BE2C (cell line): ENCODE measurements at regions not wholly inside any gene's neighbourhood (a gene's known extent, or its start where the extent isn't known, plus 50 kb on each side); places are given as distances from the start of the nearest gene placed in this dataset.

Source experiments
- DNase-seq: peaks from one replicate; pipeline ENCODE4 v3.0.0-alpha.2; 2020
- H3K27me3 ChIP-seq: fragments of 250-450 bp; sonication (Bioruptor Pico); 2 replicates; pipeline ENCODE4 v1.5.1; 2020; ENCODE audit warnings: mild to moderate bottlenecking
- H3K36me3 ChIP-seq: fragments of 250-450 bp; sonication (Bioruptor Pico); 2 replicates; pipeline ENCODE4 v1.5.1; 2020; ENCODE audit warnings: mild to moderate bottlenecking
- H3K4me1 ChIP-seq: fragments of 250-450 bp; sonication (Bioruptor Pico); 2 replicates; pipeline ENCODE4 v1.5.1; 2020
- H3K4me3 ChIP-seq: 2 replicates; pipeline ENCODE4 v1.5.1; 2011; ENCODE audit warnings: low read depth, low read length
- H3K9me3 ChIP-seq: fragments of 250-450 bp; sonication (Bioruptor Pico); 2 replicates; pipeline ENCODE4 v1.5.1; 2020
- CTCF ChIP-seq: IDR thresholded peaks from 2 replicates; pipeline ENCODE4 v1.5.1; 2012; ENCODE audit warnings: mild to moderate bottlenecking, low read depth, low read length

- H3K4me3 ChIP-seq = no peak overlapping the region
- no peaks in the 10 kb centered on the region for H3K27me3 ChIP-seq
- DNase-seq = no peak
- no peaks in the 10 kb centered on the region for H3K36me3 ChIP-seq
- TF ChIP-seq CTCF = no peak
- no peaks in the 10 kb centered on the region for H3K4me1 ChIP-seq
- no peaks in the 10 kb centered on the region for H3K9me3 ChIP-seq
Observed at GRCh38 chr15:38864827-38865581, 300.4 kb upstream of the RASGRP1 start.

GRCh38 chr15:38867556-38867955 is 302.9 kb upstream of the RASGRP1 start:
- Histone ChIP-seq H3K4me1 (no peaks in the 10 kb centered on the region), H3K27me3 (no peaks in the 10 kb centered on the region)
- no peak for DNase-seq

GRCh38 chr15:38868326-38869114 is 303.9 kb upstream of the RASGRP1 start:
- no peaks in the 10 kb centered on the region for H3K27me3 ChIP-seq
- H3K9me3 ChIP-seq = peaks cover 2% of the 10 kb centered on the region; the same call in 1 of the 2 replicates
- H3K4me1 ChIP-seq = no peaks in the 10 kb centered on the region
- DNase-seq = no peak
- H3K36me3 ChIP-seq = no peaks in the 10 kb centered on the region
- TF ChIP-seq CTCF = no peak
- H3K4me3 ChIP-seq = no peak overlapping the region

More at GRCh38 chr15:38867556-38867955, 302.9 kb upstream of the RASGRP1 start:
- Histone ChIP-seq H3K36me3 (no peaks in the 10 kb centered on the region), H3K9me3 (peaks cover 2% of the 10 kb centered on the region; the same call in 1 of the 2 replicates), H3K4me3 (no peak overlapping the region)
- TF ChIP-seq CTCF = no peak

- H3K27me3 ChIP-seq = no peaks in the 10 kb centered on the region
- H3K9me3 ChIP-seq = peaks cover 2% of the 10 kb centered on the region; the same call in 1 of the 2 replicates
Observed at GRCh38 chr15:38871638-38872037, 307.0 kb upstream of the RASGRP1 start.

GRCh38 chr15:38872732-38873131 is 308.1 kb upstream of the RASGRP1 start:
- no peak for DNase-seq
- no peaks in the 10 kb centered on the region for H3K4me1 ChIP-seq
- no peaks in the 10 kb centered on the region for H3K36me3 ChIP-seq

More at GRCh38 chr15:38871638-38872037, 307.0 kb upstream of the RASGRP1 start:
- Histone ChIP-seq H3K4me1 (no peaks in the 10 kb centered on the region), H3K4me3 (no peak overlapping the region), H3K36me3 (no peaks in the 10 kb centered on the region)
- DNase-seq = no peak
- no peak for TF ChIP-seq CTCF

More at GRCh38 chr15:38872732-38873131, 308.1 kb upstream of the RASGRP1 start:
- Histone ChIP-seq H3K4me3 (no peak overlapping the region), H3K9me3 (peaks cover 2% of the 10 kb centered on the region; the same call in 1 of the 2 replicates), H3K27me3 (no peaks in the 10 kb centered on the region)
- TF ChIP-seq CTCF = no peak
